GM18519 (cell line): ENCODE measurements at regions not wholly inside any gene's neighbourhood (a gene's known extent, or its start where the extent isn't known, plus 50 kb on each side); places are given as distances from the start of the nearest gene placed in this dataset.
"Not testable (repeated sequence)": the region's sequence is repeated elsewhere in the genome, so short reads cannot be mapped to it uniquely, and the experiment has no call there.

Experiments used
- ATAC-seq: cut with Tn5 transposase; IDR thresholded peaks from one replicate; pipeline ENCODE4 v1.9.1; 2021; ENCODE audit warnings: mild to moderate bottlenecking, moderate library complexity; ENCODE audit not compliant: unreplicated experiment, low FRiP score

DNA sequence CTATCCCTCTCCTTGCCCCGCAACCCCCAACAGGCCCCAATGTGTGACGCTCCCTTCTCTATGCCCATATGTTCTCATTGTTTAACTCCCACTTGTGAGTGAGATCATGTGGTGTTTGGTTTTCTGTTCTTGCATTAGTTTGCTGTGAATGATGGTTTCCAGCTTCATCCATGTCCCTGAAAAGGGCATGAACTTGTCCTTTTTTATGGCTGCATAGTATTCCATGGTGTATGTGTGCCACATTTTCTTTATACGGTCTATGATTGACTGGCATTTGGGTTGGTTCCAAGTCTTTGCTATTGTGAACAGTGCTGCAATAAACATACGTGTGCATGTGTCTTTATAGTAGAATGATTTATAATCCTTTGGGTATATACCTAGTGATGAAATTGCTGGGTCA is 807.6 kb downstream of the ANKRD7 start:
- not testable (repeated sequence) for ATAC-seq

DNA sequence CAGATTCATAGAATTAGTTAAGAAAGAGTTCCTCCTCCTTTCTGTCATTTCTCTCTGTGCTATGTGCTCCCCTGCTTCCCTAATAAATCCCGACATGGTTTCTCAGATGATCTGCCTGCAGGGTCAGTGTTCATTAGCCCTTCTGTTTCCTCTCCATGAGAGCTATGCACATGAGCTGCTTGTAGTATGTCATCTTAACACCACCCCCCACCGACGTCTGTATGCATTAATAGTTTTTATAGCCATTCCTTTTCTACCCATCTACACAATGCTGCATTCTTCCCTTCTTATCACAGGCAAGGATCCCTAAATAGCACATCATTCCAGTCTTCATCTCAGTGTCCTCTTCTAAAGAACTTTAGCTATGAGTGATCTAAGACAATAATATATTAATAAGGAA is 809.1 kb downstream of the ANKRD7 start:
- no peak for ATAC-seq

DNA sequence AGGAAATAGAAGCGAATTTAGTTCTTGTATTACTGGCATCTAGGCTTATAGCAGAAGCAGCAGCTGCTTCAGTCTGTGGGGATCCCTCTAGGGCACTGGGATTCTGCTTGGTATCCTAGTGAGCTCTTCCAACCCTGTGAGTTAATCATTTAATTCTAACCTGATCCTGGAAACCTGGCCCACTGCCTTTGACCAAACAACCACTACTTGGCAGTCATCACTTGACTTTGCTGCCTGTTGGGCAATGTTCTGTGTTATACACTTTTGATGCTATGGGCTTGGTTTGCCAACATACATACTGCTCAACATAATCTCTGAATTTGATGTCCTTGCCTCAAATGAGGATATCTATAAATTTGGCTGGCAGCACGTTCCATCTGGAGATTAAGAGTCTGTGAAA is 813.4 kb downstream of the ANKRD7 start:
- ATAC-seq, result no peak

DNA sequence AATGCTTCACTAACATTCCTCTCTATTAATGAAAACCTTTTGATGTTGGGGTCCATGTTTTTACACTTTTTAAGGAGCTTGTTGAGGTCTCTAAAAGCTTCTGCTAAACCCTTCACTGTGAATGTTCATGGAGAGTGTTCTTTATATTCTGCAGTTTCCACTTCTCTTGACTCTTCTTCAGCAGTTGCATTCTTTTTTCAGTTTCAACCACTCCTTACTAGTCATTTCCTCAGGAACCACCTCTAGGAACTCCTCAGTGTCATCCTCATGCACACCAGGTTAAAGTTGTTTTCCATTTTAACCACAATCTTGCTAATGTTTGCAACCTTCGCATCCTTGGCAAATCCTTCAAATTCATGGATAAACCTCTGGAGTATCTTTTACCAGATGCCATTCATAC is 821.6 kb downstream of the ANKRD7 start:
- ATAC-seq, result no peak

DNA sequence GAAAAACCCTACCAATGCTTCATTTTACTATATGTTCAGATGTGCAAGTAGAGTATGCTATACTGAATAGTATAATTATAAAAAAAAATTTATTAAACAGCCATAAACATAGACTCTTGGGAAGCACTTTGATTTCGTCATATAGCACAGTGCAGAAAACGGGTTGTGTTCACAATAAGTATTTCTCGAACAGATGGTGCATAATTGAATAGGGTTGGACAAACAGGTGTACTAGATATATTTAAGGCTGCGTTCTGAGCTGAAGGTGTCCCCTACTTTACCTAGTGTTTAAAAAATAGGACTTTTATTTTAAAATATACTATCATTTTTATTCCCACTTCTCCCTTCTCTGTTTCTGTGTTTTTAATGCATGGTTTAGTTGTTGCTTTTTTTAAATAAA is 841.5 kb downstream of the ANKRD7 start:
- no peak for ATAC-seq

DNA sequence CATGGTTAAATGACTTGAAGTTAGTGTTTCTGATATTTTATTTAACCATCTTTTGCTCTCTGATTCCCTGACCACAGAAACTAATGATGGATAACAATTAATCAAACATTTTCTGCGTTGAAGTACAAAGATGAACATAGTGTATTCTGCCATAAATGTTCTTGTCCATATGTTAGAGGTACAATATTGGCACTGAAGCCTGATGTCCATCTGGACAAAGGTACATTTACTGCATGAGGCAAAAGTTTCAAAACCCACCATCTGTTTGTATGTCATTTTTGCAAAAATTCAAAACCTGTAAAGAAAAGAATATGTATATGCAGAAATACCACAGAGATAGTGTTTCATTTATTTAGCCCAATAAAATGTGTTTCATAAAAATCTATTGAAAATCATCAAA is 861.5 kb downstream of the ANKRD7 start:
- ATAC-seq, result no peak

DNA sequence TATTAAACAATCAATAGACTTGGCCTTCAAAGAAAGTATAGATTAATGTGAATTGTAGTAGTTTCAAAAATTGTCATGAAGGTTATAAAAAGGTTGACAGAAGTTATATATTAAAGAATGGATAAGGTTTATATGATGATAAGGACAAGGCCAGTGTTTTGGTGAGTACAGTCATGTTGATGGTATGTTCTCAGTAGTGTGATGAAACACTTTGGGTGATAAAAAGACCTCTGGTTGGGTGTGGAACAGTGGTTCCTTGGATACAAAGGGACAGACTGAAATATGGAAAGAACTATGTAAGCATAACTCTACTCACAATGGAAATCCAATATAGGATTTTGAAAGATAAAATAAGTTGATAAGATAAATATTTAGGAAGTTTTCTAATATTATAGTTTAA is 866.3 kb downstream of the ANKRD7 start:
- no peak for ATAC-seq

DNA sequence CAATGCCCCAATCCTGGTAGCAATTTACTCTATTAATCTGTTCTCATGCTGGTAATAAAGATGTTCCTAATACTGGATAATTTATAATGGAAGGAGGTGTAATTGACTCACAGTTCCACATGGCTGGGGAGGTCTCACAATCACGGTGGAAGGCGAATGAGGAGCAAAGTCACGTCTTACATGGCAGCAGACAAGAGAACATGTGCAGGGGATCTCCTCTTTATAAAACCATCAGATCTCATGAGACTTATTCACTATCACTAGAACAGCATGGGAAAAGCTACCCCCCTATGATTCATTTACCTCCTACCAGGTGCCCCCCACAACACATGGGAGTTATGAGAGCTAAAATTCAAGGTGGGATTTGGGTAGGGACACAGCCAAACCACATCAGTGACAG is 872.2 kb downstream of the ANKRD7 start:
- no peak for ATAC-seq

DNA sequence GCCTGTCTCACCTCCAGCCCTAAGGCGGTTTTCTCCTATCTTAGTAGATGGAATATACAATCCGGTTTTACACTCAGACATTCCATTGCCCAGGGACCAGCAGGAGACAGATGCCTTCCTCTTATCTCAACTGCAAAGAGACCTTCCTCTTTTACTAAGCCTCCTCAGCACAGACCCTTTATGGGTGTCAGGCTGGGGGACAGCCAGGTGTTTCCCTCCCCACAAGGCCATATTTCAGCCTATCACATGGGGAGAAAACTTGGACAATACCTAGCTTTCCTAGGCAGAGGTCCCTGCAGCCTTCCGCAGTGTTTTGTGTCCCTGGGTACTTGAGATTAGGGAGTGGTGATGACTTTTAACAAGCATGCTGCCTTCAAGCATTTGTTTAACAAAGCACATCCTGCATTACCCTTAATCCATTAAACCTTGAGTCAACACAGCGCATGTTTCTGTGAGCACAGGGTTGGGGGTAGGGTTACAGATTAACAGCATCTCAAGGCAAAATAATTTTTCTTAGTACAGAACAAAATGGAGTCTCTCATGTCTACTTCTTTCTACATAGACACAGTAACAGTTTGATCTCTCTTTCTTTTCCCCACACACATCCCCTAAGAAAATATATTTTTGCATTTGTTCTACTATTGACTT is 876.2 kb downstream of the ANKRD7 start:
- not testable (repeated sequence) for ATAC-seq

DNA sequence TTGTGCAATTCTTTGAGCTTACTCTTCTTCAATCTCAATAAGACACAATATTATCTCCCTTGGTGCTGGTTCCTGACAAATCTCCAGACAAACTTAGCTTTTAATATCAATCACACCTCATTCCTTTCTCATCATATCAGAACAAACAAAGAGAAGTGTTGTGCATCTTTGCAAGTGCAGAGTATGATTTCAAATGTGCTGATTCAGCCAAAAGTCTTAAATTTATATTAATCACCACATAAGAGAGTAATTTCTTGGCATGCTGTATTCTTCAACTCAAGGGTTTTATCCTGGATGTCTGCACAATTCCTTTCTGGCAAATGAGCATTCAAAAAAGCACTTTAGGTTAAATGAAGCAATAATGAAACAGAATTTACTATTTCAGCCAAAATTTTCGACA is 877.8 kb downstream of the ANKRD7 start:
- ATAC-seq, result no peak

DNA sequence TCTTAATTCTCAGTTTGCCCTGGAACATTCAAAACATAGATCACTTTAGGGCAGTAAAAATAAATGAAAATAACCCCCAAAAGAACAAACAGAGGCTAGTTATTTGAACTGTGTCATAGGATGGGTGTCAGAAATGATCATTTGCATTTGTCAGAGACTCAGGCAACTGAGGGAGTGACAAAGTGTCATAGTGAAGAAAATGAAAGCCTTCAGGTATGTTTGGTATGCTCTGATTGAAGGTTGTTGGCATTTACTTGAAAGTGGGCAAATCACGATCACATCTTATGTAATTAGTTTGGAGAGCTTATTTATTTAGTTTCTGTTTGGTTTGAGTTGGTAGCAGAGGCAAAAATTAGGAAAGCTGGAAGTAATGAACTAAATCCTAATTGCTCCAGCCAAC is 880.9 kb downstream of the ANKRD7 start:
- ATAC-seq, result no peak

DNA sequence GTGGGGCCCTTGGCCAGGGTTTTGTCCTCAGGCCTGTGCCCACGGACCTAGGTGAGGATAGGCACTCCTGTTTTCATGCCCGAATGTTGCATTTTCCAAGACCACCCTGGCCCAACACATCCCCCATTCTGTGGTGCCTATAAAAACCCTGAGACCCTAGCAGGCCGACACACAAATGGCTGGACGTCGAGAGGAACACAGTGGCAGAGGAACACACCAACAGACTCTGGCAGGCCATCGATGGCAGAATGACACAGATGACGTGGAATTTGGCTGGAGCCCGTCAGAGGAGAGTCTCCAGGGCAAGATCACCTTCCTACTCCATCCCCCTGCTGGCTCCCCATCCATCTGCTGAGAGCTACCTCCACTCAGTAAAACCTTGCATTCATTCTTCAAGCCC is 898.8 kb downstream of the ANKRD7 start:
- ATAC-seq, result no peak

DNA sequence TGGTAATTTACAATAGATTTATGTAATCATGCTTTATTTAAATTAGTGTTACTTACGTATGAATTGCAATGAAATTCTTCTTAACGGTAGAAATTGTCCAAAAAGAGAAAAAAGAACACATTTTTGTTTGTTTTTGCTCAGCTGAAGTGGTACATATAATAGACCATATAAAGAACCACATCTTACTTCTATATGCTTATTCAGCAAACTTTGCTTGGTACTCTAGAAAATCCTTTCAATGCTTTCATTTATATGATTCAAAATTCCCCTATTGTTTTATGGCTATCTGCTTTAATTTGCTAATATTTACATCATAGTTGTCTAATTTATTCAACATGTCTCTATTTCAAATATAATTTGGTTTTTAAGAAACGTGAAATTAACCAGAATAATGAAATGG is 903.2 kb downstream of the ANKRD7 start:
- ATAC-seq, result no peak

DNA sequence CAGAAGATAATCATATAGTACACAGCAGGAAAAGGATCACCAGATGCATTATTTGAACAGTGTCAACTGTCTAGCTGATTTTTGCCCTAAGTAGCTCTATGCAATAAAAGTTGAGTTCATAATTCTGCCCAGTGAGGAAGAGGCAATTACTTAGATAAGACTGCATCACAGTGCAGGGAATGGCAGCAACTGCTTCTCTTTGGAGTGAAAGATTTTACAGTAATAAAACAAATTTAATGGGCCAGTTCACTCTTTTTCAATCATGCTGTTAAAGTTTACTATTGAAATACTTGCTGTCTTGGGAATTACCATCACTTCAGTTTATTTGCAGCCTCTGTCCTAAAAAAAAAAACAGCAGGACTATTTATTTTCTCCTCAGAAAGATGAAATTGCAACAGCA is 907.9 kb downstream of the ANKRD7 start:
- ATAC-seq, result no peak

DNA sequence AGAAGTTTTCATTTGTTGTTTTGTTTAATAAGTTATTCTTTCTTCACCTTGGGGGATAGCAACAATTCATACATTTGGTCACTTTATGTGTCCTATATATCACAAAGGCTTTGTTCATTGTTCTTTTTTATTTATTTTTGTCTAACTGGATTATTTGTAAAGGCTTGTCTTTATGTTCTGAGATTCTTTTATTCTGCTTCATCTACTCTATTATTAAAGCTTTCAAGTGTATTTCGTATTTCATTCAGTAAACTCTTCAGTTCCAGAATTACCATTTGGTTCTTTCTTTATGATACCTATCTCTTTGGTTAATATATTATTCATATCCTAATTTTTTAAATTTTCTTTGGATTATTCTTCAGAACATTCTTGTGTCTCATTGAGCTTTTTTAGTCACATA is 942.9 kb downstream of the ANKRD7 start:
- ATAC-seq, result no peak

DNA sequence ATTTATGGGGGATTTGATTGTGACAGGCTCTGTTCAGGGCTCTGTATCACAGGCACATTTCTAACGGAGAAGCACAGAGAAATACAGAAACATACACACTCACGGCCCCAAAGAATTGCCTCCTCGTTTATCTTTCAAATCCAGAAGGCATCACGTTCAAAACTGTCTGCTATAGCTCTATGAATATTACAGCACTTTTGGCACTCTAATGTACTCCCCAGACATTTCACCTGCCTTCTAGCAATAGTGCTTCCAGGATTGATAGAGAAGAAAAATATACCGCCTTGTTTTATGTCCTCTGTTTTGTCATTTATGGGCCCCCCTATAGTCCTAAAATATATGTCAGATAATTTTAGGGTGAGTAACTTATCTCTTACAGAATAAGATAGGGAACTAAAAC is 947.5 kb downstream of the ANKRD7 start:
- no peak for ATAC-seq

DNA sequence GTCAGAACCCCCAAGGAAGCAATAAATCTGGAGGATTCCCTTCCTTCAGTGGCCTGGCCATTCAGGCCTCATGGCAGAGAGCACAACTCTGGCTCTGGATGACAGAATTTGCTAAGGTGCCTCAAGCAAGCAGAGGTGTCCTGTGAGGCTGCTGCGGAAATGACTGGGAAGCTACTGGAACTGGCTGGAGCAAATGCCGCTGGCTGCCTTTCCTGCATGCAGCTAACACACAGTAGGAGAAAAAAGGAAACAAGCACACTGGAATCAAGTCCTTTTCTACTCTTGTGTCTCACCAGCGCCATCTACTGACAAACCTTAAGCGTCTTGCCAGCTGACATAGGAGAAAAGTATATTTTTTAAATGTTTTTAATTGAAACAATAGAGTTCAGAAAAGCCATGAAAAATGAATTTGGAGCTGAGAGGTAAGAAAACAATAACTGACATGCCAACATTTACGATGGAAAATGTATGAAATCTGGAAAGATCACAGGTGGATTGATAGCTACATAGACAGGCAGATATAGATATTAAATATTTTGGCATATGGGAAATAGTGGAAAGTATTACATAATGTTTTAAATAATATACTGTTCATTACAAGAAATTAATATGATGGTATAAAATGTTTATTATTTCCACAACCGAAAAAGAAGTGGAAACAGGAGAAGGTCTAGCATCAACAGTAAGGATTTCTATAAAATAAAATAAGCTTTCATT is 951.6 kb downstream of the ANKRD7 start:
- ATAC-seq, result peak; percentile 87

DNA sequence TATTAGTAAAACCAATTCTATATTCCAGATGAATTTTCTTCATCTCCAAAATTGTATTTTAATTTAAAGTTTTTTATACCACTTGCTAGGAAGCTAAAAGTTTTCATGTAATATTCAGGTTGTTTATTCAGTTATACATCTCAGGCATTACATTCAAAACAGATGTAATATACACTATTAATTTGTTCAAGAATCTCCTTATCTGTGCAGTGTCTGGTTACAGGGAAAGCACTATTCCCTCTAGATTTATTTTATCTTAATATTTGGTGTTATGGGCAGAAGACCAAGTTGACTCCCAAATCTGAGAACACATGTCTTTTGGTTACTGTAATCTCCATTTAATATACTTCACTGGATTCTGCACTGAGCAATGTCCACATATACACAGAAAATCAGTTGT is 953.4 kb downstream of the ANKRD7 start:
- ATAC-seq, result no peak

DNA sequence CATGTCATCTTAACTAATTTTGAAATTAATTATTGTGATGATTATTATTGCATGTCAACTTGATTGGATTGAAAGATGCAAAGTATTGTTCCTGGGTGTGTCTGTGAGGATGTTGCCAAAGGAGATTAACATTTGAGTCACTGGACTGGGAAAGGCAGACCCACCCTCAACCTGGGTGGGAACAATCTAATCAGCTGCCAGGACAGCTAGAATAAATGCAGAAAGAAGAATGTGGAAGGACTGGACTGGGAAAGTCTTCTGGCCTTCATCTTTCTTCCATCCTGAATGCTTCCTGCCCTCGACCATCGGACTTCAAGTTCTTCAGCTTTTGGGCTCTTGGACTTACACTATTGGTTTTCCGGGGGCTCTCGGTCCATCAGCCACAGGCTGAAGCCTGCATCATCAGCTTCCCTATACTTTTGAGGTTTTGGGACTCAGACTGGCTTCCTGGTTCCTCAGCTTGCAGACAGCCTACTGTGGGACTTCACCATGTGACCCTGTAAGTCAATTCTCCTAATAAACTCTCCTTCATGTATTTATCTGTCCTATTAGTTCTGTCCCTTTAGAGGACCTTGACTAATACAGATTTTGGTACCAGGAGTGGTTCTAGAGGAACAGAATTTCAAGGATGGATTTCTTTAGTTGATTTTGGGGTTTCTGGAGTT is 959.8 kb downstream of the ANKRD7 start:
- no peak for ATAC-seq

DNA sequence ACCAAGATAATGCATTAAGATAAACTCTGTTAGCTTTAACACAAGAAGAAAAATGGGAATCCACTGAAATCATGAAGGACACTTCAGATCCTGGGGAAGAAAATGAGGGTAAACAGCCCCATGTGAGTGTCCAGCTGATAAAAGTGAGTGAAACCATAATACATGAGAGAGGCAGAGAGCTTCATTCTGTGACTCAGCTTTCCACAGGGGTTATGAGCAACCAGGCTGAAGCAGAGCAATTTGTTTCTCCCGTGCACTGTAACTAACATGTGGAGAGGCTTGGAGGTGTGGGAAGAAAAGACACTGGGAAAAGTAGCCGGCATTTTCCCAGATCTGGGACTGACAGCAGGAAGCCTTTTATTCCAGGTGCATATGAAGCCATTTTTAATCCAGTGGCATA is 971.7 kb downstream of the ANKRD7 start:
- ATAC-seq, result no peak

DNA sequence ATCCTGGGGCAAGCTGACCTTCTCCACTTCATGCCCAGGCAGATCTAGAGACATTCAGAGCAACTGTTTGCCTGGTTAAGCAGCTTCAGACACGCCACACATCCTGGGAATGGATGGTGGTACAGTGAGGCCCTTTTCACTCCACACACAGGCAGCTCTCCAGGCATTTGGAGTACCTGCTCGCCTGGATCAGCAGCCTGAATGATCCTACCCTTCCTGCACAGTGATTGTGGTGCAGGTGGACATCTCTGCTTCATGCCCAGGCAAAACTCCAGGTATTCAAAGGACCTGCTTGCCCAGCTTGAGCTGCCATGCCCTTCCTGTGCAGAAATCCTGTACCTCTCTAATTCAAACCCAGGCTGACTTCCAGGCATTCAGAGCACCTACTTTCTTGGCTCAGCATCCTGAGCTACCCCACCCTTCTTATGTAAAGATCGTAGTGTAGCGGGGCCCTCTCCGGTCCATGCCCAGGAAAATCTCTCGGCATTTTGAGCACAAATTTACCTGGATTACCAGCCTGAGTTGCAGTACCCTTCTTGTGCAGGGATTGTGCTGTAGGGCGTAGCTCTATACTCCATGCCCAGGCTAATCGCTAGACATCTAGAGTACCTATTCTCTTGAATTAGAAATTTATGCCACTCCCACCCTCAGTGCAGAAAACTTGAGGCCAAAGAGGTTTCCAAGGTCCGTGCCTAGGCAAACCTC is 972.8 kb downstream of the ANKRD7 start:
- no peak for ATAC-seq
